Progenitor cell of endocrine pancreas (in vitro differentiated cells): ENCODE measurements at regions not wholly inside any gene's neighbourhood (a gene's known extent, or its start where the extent isn't known, plus 50 kb on each side); places are given as distances from the start of the nearest gene placed in this dataset.

Experiments used
- DNase-seq: peaks from one replicate; pipeline ENCODE4 v3.0.0; 2021; ENCODE audit warnings: low spot score; ENCODE audit not compliant: unreplicated experiment
- H3K27ac Mint-ChIP-seq: 2 replicates; pipeline ENCODE4 v1.8.0; 2021; ENCODE audit warnings: mild to moderate bottlenecking, moderate library complexity, mixed read lengths
- H3K27me3 Mint-ChIP-seq: 2 replicates; pipeline ENCODE4 v1.8.0; 2021; ENCODE audit warnings: mixed read lengths
- H3K36me3 Mint-ChIP-seq: 2 replicates; pipeline ENCODE4 v1.8.0; 2022; ENCODE audit warnings: mixed read lengths; ENCODE audit not compliant: insufficient read depth
- H3K4me1 Mint-ChIP-seq: 2 replicates; pipeline ENCODE4 v1.8.0; 2021; ENCODE audit warnings: low read depth, mixed read lengths
- H3K4me3 Mint-ChIP-seq: 2 replicates; pipeline ENCODE4 v1.8.0; 2021; ENCODE audit warnings: low read depth, mild to moderate bottlenecking, moderate library complexity, mixed read lengths
- H3K9me3 Mint-ChIP-seq: 2 replicates; pipeline ENCODE4 v1.8.0; 2021; ENCODE audit warnings: low read depth, mixed read lengths
- CTCF ChIP-seq: fragments of 200-600 bp; sonication (generic); IDR thresholded peaks from one replicate; pipeline ENCODE4 v1.5.0; 2021; ENCODE audit warnings: antibody characterized with exemption, mild to moderate bottlenecking; ENCODE audit not compliant: unreplicated experiment

DNA sequence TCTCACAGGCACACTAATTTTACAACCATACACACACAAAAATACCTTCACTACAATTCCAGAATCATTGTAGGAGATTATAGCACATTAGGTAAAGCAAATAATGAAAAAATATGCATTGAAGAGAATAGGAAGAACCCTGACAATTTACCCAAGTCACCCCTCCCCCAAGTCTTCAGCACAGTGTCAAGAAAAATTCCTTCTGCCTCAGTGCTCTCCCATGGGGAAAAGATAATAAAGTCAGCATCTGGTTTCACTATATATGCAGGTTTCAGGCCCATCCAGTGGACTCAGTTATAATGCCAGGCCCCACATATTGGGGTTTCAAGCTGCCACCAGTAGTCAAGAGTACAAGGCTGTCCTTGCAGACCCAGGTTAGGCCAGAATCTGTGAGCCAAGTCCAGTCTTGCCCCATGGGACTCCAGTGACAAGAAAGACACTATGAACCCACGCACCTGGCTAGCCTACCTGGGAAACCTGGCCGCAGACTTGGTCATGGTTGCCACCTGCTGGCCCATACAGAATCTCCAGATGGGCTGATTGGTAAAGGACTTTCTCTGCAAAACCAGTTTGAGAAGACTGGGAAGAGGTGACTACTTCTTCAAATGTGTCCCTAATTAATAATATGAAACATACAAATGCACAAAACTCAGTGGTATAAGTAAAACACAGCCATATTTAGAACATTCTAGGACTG lies 398.6 kb upstream of the FLRT2 start:
- peak; percentile 53 for TF ChIP-seq CTCF
- no peak overlapping the region for H3K27ac Mint-ChIP-seq
- H3K36me3 Mint-ChIP-seq = no peaks in the 10 kb centered on the region
- H3K4me1 Mint-ChIP-seq = peaks cover 2% of the 10 kb centered on the region
- H3K9me3 Mint-ChIP-seq = peaks cover 13% of the 10 kb centered on the region
- DNase-seq = no peak
- no peak overlapping the region for H3K4me3 Mint-ChIP-seq
- H3K27me3 Mint-ChIP-seq = no peaks in the 10 kb centered on the region

- no peak overlapping the region for H3K4me3 Mint-ChIP-seq
- no peak for TF ChIP-seq CTCF
- no peaks in the 10 kb centered on the region for H3K36me3 Mint-ChIP-seq
- peaks cover 10% of the 10 kb centered on the region for H3K9me3 Mint-ChIP-seq
- peaks cover 5% of the 10 kb centered on the region for H3K4me1 Mint-ChIP-seq
- DNase-seq = no peak
- H3K27me3 Mint-ChIP-seq = no peaks in the 10 kb centered on the region
- H3K27ac Mint-ChIP-seq = no peak overlapping the region
Measured at GRCh38 chr14:85142982-85143381, 387.0 kb upstream of the FLRT2 start.

- no peak for DNase-seq
- H3K27ac Mint-ChIP-seq = no peak overlapping the region
- H3K9me3 Mint-ChIP-seq = peaks cover 4% of the 10 kb centered on the region
- H3K36me3 Mint-ChIP-seq = no peaks in the 10 kb centered on the region
- H3K4me3 Mint-ChIP-seq = no peak overlapping the region
- no peak for TF ChIP-seq CTCF
- H3K4me1 Mint-ChIP-seq = peaks cover 22% of the 10 kb centered on the region
- no peaks in the 10 kb centered on the region for H3K27me3 Mint-ChIP-seq
Measured at GRCh38 chr14:85146779-85147178, 383.2 kb upstream of the FLRT2 start.

DNA sequence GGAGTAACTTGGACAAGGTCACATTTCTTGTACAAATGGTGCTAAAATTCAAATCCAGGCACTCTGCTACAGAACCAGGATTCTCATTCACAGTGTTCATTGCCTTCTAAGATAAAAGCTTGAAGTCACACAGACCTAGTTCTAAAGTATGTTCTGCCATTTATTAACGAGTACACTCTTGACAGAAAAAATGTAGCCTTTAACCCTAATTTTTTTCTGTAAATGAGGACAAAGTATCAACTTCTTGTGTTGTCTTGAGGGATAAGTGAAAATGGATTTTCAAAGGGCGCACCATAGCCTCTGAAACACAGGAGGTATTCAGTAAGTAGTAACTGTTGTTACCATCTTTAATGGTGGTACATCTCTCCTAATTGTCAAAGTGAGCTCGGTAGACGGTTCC lies 379.8 kb upstream of the FLRT2 start:
- H3K4me3 Mint-ChIP-seq = no peak overlapping the region
- no peak overlapping the region for H3K27ac Mint-ChIP-seq
- no peak for TF ChIP-seq CTCF
- H3K27me3 Mint-ChIP-seq = no peaks in the 10 kb centered on the region
- peaks cover 4% of the 10 kb centered on the region for H3K9me3 Mint-ChIP-seq
- no peaks in the 10 kb centered on the region for H3K36me3 Mint-ChIP-seq
- no peak for DNase-seq
- peaks cover 18% of the 10 kb centered on the region for H3K4me1 Mint-ChIP-seq

- Mint-ChIP-seq H3K36me3 (no peaks in the 10 kb centered on the region), H3K4me3 (no peak overlapping the region)
- no peak for DNase-seq
Measured at GRCh38 chr14:85154714-85155113, 375.2 kb upstream of the FLRT2 start.

More at GRCh38 chr14:85154714-85155113, 375.2 kb upstream of the FLRT2 start:
- H3K27me3 Mint-ChIP-seq = no peaks in the 10 kb centered on the region
- no peak for TF ChIP-seq CTCF
- H3K4me1 Mint-ChIP-seq = peaks cover 8% of the 10 kb centered on the region
- no peak overlapping the region for H3K27ac Mint-ChIP-seq
- H3K9me3 Mint-ChIP-seq = no peaks in the 10 kb centered on the region
